ENCODE measurements at regions not wholly inside any gene's neighbourhood (a gene's known extent, or its start where the extent isn't known, plus 50 kb on each side); places are given as distances from the start of the nearest gene placed in this dataset.

DNA sequence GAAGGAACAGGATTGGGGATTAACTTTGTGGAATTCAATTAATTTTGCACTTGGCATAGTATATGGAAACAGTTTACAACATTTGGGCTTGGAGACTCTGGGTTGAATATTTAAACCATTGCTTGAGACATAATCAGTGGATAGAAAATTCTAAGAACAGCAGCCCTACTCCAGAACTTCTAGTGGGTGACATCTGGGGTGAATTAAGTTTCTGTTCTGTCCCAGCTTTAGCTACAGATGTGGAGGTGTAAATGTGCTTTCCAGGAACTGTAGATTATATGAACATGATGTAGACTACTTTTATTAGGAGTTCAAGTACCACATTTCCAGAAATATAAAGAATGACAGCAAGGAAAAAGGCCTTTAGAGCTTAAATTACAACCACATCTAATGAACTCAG lies 51.9 kb upstream of the SKAP2 start:
- Histone ChIP-seq H3K4me3 (ENCODE audit: low read depth, low read length) (no peak overlapping the region), H3K36me3 (ENCODE audit: insufficient read depth) (no peaks in the 10 kb centered on the region), H3K27ac (ENCODE audit: low read depth) (no peak overlapping the region), H3K4me1 (ENCODE audit: insufficient read depth) (no peaks in the 10 kb centered on the region)
- DNase-seq (ENCODE audit: extremely low spot score), result no peak

All from urinary bladder (tissue), 2 donors.